Liver (tissue), 3 donors: ENCODE measurements at regions not wholly inside any gene's neighbourhood (a gene's known extent, or its start where the extent isn't known, plus 50 kb on each side); places are given as distances from the start of the nearest gene placed in this dataset.

Source experiments
- FOXA2 ChIP-seq: IDR thresholded peaks from 2 replicates; pipeline ENCODE4 v1.6.1; 2016; ENCODE audit warnings: antibody characterized with exemption
- JUND ChIP-seq, 2 donors: IDR thresholded peaks; 2 replicates each; pipeline ENCODE4 v1.6.1; 2016; ENCODE audit warnings: antibody characterized with exemption in 2 of 2
- MAX ChIP-seq: IDR thresholded peaks from 2 replicates; pipeline ENCODE4 v1.6.1; 2016; ENCODE audit warnings: antibody characterized with exemption
- RAD21 ChIP-seq, 2 donors: IDR thresholded peaks; 2 replicates each; pipeline ENCODE4 v1.6.1; 2016; ENCODE audit warnings: antibody characterized with exemption in 2 of 2, mild to moderate bottlenecking in 2 of 2
- RXRA ChIP-seq, 2 donors: IDR thresholded peaks; 2 replicates each; pipeline ENCODE4 v1.6.1; 2017 to 2018; ENCODE audit warnings: antibody characterized with exemption in 2 of 2, mild to moderate bottlenecking in 1 of 2
- YY1 ChIP-seq: IDR thresholded peaks from 2 replicates; pipeline ENCODE4 v1.6.1; 2016; ENCODE audit warnings: antibody characterized with exemption, mild to moderate bottlenecking
- TF ChIP-seq, protein P1 (sequence below): fragments of 150-350 bp; IDR thresholded peaks from 2 replicates; pipeline ENCODE4 v1.5.1; 2017; ENCODE audit warnings: improper control_type of control experiment, low read depth, low read length; ENCODE audit not compliant: missing input control
- TF ChIP-seq, protein P2 (sequence below): IDR thresholded peaks from 2 replicates; pipeline ENCODE4 v1.6.1; 2016; ENCODE audit warnings: antibody characterized with exemption, mild to moderate bottlenecking
- TF ChIP-seq, protein P3 (sequence below): IDR thresholded peaks from 2 replicates; pipeline ENCODE4 v1.6.1; 2016; ENCODE audit warnings: antibody characterized with exemption
- TF ChIP-seq, protein P4 (sequence below): IDR thresholded peaks from 2 replicates; pipeline ENCODE4 v1.6.1; 2016; ENCODE audit warnings: antibody characterized with exemption
- donor health status: healthy.
- donor health status: healthy.

- TF ChIP-seq, protein P1, sequence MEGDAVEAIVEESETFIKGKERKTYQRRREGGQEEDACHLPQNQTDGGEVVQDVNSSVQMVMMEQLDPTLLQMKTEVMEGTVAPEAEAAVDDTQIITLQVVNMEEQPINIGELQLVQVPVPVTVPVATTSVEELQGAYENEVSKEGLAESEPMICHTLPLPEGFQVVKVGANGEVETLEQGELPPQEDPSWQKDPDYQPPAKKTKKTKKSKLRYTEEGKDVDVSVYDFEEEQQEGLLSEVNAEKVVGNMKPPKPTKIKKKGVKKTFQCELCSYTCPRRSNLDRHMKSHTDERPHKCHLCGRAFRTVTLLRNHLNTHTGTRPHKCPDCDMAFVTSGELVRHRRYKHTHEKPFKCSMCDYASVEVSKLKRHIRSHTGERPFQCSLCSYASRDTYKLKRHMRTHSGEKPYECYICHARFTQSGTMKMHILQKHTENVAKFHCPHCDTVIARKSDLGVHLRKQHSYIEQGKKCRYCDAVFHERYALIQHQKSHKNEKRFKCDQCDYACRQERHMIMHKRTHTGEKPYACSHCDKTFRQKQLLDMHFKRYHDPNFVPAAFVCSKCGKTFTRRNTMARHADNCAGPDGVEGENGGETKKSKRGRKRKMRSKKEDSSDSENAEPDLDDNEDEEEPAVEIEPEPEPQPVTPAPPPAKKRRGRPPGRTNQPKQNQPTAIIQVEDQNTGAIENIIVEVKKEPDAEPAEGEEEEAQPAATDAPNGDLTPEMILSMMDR: no peak
- TF ChIP-seq, protein P2, sequence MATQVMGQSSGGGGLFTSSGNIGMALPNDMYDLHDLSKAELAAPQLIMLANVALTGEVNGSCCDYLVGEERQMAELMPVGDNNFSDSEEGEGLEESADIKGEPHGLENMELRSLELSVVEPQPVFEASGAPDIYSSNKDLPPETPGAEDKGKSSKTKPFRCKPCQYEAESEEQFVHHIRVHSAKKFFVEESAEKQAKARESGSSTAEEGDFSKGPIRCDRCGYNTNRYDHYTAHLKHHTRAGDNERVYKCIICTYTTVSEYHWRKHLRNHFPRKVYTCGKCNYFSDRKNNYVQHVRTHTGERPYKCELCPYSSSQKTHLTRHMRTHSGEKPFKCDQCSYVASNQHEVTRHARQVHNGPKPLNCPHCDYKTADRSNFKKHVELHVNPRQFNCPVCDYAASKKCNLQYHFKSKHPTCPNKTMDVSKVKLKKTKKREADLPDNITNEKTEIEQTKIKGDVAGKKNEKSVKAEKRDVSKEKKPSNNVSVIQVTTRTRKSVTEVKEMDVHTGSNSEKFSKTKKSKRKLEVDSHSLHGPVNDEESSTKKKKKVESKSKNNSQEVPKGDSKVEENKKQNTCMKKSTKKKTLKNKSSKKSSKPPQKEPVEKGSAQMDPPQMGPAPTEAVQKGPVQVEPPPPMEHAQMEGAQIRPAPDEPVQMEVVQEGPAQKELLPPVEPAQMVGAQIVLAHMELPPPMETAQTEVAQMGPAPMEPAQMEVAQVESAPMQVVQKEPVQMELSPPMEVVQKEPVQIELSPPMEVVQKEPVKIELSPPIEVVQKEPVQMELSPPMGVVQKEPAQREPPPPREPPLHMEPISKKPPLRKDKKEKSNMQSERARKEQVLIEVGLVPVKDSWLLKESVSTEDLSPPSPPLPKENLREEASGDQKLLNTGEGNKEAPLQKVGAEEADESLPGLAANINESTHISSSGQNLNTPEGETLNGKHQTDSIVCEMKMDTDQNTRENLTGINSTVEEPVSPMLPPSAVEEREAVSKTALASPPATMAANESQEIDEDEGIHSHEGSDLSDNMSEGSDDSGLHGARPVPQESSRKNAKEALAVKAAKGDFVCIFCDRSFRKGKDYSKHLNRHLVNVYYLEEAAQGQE: no peak
- TF ChIP-seq RXRA (IDR thresholded peaks at IDR 0.05) (no peak), JUND (IDR thresholded peaks at IDR 0.05) (no peak), RAD21 (IDR thresholded peaks at IDR 0.05) (no peak), MAX (no peak), FOXA2 (no peak), YY1 (no peak)
- TF ChIP-seq, protein P3, sequence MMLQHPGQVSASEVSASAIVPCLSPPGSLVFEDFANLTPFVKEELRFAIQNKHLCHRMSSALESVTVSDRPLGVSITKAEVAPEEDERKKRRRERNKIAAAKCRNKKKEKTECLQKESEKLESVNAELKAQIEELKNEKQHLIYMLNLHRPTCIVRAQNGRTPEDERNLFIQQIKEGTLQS: no peak
- TF ChIP-seq, protein P4, sequence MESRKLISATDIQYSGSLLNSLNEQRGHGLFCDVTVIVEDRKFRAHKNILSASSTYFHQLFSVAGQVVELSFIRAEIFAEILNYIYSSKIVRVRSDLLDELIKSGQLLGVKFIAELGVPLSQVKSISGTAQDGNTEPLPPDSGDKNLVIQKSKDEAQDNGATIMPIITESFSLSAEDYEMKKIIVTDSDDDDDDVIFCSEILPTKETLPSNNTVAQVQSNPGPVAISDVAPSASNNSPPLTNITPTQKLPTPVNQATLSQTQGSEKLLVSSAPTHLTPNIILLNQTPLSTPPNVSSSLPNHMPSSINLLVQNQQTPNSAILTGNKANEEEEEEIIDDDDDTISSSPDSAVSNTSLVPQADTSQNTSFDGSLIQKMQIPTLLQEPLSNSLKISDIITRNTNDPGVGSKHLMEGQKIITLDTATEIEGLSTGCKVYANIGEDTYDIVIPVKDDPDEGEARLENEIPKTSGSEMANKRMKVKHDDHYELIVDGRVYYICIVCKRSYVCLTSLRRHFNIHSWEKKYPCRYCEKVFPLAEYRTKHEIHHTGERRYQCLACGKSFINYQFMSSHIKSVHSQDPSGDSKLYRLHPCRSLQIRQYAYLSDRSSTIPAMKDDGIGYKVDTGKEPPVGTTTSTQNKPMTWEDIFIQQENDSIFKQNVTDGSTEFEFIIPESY: no peak
Measured at GRCh38 chr2:4938206-4938605, 754.0 kb upstream of the SOX11 start.
